ENCODE measurements at regions not wholly inside any gene's neighbourhood (a gene's known extent, or its start where the extent isn't known, plus 50 kb on each side); places are given as distances from the start of the nearest gene placed in this dataset.

DNA sequence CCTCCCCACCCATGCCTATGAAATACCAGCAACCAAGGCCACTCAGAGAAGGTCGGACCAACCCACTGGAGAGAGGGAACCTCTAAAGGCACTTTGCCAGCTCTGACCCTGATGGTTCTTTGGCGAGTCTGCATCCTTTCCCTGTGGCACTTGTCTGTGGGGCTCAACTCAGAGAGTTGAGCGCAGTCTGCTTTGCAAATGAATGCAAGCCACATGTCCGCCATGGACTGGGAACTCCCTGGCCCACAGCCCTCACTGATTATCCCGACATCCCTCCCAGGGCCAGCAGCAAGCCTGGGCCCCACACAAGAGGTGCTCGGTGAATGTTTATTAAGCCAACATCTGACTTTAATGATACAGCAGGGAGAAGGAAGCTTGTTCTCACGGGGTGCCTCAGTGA is 55.5 kb upstream of the HES1 start:
- Histone ChIP-seq H3K4me3 (ENCODE audit: control insufficient read depth in 1 of 2, extremely low read depth in 1 of 2, low read length in 1 of 2) (no peak overlapping the region), H3K4me1 (ENCODE audit: control insufficient read depth in 1 of 2, extremely low read depth in 1 of 2, insufficient read depth in 2 of 2, low read length in 2 of 2) (peaks cover 0 to 3% of the 10 kb centered on the region in 2 experiments), H3K27me3 (replicated peaks in 1 of 2; ENCODE audit: control insufficient read depth in 2 of 2, extremely low read depth in 1 of 2, insufficient read depth in 2 of 2, low read length in 1 of 2) (peaks cover 0 to 34% of the 10 kb centered on the region in 2 experiments), H3K36me3 (ENCODE audit: control insufficient read depth in 2 of 2, extremely low read depth in 1 of 2, insufficient read depth in 1 of 2, low read length in 1 of 2) (no peaks in the 10 kb centered on the region), H3K9me3 (no peaks in the 10 kb centered on the region), H3K27ac (ENCODE audit: low read length) (no peak overlapping the region)
- Mint-ChIP-seq H3K4me3 (no peak overlapping the region), H3K9me3 (no peaks in the 10 kb centered on the region), H3K27me3 (peaks cover 13 to 19% of the 10 kb centered on the region in 2 donors), H3K27ac (no peak overlapping the region), H3K36me3 (no peaks in the 10 kb centered on the region), H3K4me1 (peaks cover 0 to 6% (median 2%) of the 10 kb centered on the region in 3 donors)
- CTCF ChIA-PET = no interaction called here
- ATAC-seq (replicated peaks in 1 of 4) = no peak
- POLR2A ChIA-PET = no interaction called here
- no peak for DNase-seq
- WGBS (ENCODE audit: insufficient coverage) = 68% methylated on average over 3 of the region's 7 CpGs

DNA sequence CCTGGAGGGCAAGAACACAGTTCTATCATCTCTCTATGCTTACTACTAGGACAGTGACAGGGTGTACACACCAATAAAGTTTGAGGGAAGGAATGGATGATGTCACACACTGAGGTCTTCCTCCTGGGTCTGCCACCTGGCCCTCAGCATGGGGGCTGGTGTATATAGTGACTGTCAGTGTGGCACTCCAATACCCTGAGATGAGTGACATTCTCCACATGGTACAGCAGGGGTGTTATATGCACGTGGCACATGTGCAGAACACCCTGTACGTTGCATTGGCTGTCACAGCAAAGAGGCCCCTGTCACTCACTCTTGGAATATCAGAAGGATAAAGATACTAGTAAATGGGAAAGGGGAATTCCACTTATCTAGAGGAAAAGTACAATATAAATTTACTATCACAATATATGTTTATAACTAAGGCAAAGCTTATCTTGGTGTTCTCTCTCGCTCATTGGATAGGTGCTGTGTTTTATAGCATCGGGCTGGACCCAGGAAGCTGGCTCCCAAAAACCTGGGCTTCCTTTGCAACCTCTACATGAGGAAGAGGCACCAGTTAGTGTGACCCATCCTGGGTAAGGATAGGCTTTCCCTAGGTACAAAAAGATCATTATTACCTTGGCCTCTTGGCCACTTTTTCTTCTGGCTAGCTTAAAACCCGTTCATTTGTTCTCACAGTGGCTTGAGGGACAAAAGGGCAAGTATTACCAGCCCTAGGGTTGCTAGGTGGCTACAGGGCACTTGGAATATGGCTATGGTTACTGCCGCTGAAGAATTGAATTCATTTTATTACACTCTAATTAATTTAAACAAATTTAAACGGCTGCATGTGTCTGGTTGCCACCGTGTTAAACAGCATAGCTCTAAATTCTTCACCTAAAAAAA is 54.8 kb upstream of the HES1 start:
- WGBS (ENCODE audit: insufficient coverage) = no CpG with 5 or more reads among the region's 8 CpGs
- no peaks in the 10 kb centered on the region for H3K9me3 ChIP-seq
- POLR2A ChIA-PET = interaction anchor here in 1 of 2 donors (0.7 kb wide), 1 partner anchor 11 kb away, joined by 3 read pairs; no protein-coding TSS in a partner anchor
- no peak overlapping the region for H3K4me3 ChIP-seq (ENCODE audit: control insufficient read depth in 1 of 2, extremely low read depth in 1 of 2, low read length in 1 of 2)
- Mint-ChIP-seq H3K9me3 (no peaks in the 10 kb centered on the region), H3K4me1 (peaks cover 0 to 6% (median 2%) of the 10 kb centered on the region in 3 donors), H3K4me3 (no peak overlapping the region), H3K27me3 (peaks cover 9 to 18% of the 10 kb centered on the region in 2 donors), H3K36me3 (no peaks in the 10 kb centered on the region), H3K27ac (no peak overlapping the region)
- ATAC-seq (replicated peaks in 1 of 4) (no peak), DNase-seq (no peak)
- H3K36me3 ChIP-seq (ENCODE audit: control insufficient read depth in 2 of 2, extremely low read depth in 1 of 2, insufficient read depth in 1 of 2, low read length in 1 of 2) = no peaks in the 10 kb centered on the region
- CTCF ChIA-PET = interaction anchor here in 1 of 2 donors (0.5 kb wide), 1 partner anchor 181 kb away, joined by 3 read pairs; no protein-coding TSS in a partner anchor
- H3K27ac ChIP-seq (ENCODE audit: low read length) = no peak overlapping the region
- H3K4me1 ChIP-seq (ENCODE audit: control insufficient read depth in 1 of 2, extremely low read depth in 1 of 2, insufficient read depth in 2 of 2, low read length in 2 of 2) = peaks cover 0 to 3% of the 10 kb centered on the region in 2 experiments
- H3K27me3 ChIP-seq (replicated peaks in 1 of 2; ENCODE audit: control insufficient read depth in 2 of 2, extremely low read depth in 1 of 2, insufficient read depth in 2 of 2, low read length in 1 of 2) = peaks cover 0 to 30% of the 10 kb centered on the region in 2 experiments

DNA sequence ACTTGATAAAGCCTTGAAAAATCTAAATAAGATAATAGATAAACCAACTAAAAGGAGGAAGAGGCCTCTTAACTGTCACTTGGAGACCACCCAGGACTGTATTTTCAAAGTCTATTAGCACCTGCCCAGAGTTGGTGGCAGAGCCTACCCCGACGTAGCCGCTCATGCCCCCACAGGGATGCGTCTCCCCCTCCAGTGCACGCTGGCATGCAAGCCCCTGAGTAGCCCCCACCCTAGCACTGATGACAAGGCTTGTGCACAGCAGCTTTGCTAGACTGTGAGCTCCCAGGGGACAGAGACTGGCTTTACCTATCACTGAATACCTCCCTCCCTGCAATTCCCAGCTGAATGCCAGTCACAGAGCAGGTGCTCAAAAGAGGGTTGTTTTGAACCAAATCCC is 54.1 kb upstream of the HES1 start:
- H3K27me3 Mint-ChIP-seq = peaks cover 8 to 20% of the 10 kb centered on the region in 2 donors
- Histone ChIP-seq H3K27me3 (replicated peaks in 1 of 2; ENCODE audit: control insufficient read depth in 2 of 2, extremely low read depth in 1 of 2, insufficient read depth in 2 of 2, low read length in 1 of 2) (peaks cover 0 to 30% of the 10 kb centered on the region in 2 experiments), H3K27ac (ENCODE audit: low read length) (no peak overlapping the region), H3K9me3 (no peaks in the 10 kb centered on the region), H3K4me1 (ENCODE audit: control insufficient read depth in 1 of 2, extremely low read depth in 1 of 2, insufficient read depth in 2 of 2, low read length in 2 of 2) (peaks cover 0 to 3% of the 10 kb centered on the region in 2 experiments), H3K4me3 (ENCODE audit: control insufficient read depth in 1 of 2, extremely low read depth in 1 of 2, low read length in 1 of 2) (no peak overlapping the region), H3K36me3 (ENCODE audit: control insufficient read depth in 2 of 2, extremely low read depth in 1 of 2, insufficient read depth in 1 of 2, low read length in 1 of 2) (no peaks in the 10 kb centered on the region)
- H3K9me3 Mint-ChIP-seq = no peaks in the 10 kb centered on the region
- ChIA-PET POLR2A (interaction anchor here in 1 of 2 donors (0.7 kb wide), 1 partner anchor 11 kb away, joined by 3 read pairs; no protein-coding TSS in a partner anchor), CTCF (no interaction called here)
- no peak for DNase-seq
- H3K36me3 Mint-ChIP-seq = no peaks in the 10 kb centered on the region
- no peak overlapping the region for H3K4me3 Mint-ChIP-seq
- peaks cover 0 to 6% (median 2%) of the 10 kb centered on the region in 3 donors for H3K4me1 Mint-ChIP-seq
- WGBS (ENCODE audit: insufficient coverage) = 92% methylated on average over 4 of the region's 5 CpGs
- H3K27ac Mint-ChIP-seq = no peak overlapping the region
- ATAC-seq (replicated peaks in 1 of 4) = no peak

DNA sequence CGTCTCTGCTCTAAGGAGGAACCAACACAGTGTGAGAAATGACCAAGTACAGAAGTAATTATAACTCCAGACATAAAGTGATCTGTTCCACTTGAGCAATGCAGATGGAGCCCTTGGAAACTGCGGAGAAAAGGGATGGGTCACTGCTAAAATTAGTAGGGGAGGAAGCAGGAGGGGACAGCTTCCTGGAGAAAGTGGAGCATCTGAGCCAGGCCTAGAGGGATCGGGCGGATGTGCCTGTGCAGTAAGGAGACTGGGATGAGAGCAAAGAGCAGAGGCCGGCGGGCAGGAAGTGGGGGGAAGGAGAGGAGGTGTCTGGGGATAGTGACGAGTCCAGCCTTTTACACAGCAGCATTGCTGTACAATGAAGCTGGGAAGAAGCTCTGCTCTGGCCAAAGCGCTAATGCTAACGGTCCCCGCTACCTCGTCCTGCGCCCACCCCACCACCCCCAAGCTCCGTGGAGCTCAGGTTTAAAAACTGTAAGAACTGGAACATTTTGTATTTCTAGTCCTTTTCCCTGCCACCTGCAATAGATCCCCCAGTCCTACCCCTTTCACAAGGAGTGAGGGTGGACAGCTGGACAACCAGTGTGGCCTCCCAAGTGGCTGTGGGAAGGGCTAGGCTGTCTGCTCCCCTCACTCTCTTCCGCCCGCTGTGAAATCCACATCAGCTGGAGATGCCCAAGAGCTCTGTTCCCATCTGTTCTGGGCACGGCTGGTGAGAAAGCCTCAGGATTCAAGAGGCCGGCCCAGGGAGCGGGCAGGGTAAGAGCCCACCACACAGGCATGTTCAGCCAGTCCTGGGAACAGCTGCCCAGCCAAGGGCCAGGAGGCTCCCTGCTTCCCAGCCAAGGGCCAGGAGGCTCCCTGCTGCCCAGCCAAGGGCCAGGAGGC is 53.0 kb upstream of the HES1 start:
- H3K36me3 Mint-ChIP-seq = no peaks in the 10 kb centered on the region
- H3K4me1 Mint-ChIP-seq = peaks cover 0 to 6% (median 2%) of the 10 kb centered on the region in 3 donors
- H3K36me3 ChIP-seq (ENCODE audit: control insufficient read depth in 2 of 2, extremely low read depth in 1 of 2, insufficient read depth in 1 of 2, low read length in 1 of 2) = no peaks in the 10 kb centered on the region
- H3K4me1 ChIP-seq (ENCODE audit: control insufficient read depth in 1 of 2, extremely low read depth in 1 of 2, insufficient read depth in 2 of 2, low read length in 2 of 2) = peaks cover 0 to 3% of the 10 kb centered on the region in 2 experiments
- DNase-seq (no peak), ATAC-seq (replicated peaks in 1 of 4) (no peak)
- no peak overlapping the region for H3K4me3 ChIP-seq (ENCODE audit: control insufficient read depth in 1 of 2, extremely low read depth in 1 of 2, low read length in 1 of 2)
- ChIA-PET POLR2A (interaction anchor here in 1 of 2 donors (0.6 kb wide), 2 partner anchors 18 to 91 kb away, joined by 4 read pairs; no protein-coding TSS in a partner anchor), CTCF (no interaction called here)
- no peaks in the 10 kb centered on the region for H3K9me3 Mint-ChIP-seq
- peaks cover 0 to 24% of the 10 kb centered on the region in 2 experiments for H3K27me3 ChIP-seq (replicated peaks in 1 of 2; ENCODE audit: control insufficient read depth in 2 of 2, extremely low read depth in 1 of 2, insufficient read depth in 2 of 2, low read length in 1 of 2)
- H3K27me3 Mint-ChIP-seq = peaks cover 4 to 16% of the 10 kb centered on the region in 2 donors
- 86% methylated on average over 8 of the region's 18 CpGs for WGBS (ENCODE audit: insufficient coverage)
- no peak overlapping the region for H3K27ac Mint-ChIP-seq
- no peak overlapping the region for H3K4me3 Mint-ChIP-seq
- H3K9me3 ChIP-seq = no peaks in the 10 kb centered on the region
- no peak overlapping the region for H3K27ac ChIP-seq (ENCODE audit: low read length)

DNA sequence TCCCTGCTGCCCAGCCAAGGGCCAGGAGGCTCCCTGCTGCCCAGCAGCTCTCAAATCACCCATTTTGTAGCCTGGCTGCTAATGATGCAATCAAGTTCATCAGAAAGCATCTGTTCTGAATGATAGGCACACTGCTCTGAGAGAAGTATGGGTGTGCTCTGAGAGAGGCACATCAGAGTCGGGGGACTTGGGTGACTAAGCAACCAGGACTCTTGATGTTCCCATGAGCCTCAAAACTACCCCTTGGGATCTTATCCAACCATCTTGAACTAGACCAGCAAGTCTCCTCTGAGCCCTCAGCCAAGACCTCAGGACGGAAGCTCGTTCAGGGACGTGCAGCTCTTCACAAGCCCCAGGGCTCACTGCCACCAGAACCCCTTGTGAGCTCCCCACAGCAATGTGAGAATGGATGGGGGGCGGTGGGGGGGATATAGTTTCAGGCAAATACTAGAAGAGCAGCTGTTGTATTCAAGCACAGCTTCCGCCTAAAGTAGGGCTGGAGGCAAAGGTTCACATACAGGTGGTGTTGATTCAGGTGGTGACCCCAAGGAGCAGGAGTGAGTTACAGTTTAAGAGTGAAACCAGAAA is 52.2 kb upstream of the HES1 start:
- DNase-seq (no peak), ATAC-seq (replicated peaks in 1 of 4) (no peak)
- Histone ChIP-seq H3K27me3 (replicated peaks in 1 of 2; ENCODE audit: control insufficient read depth in 2 of 2, extremely low read depth in 1 of 2, insufficient read depth in 2 of 2, low read length in 1 of 2) (peaks cover 0 to 27% of the 10 kb centered on the region in 2 experiments), H3K27ac (ENCODE audit: low read length) (no peak overlapping the region), H3K9me3 (no peaks in the 10 kb centered on the region), H3K4me1 (ENCODE audit: control insufficient read depth in 1 of 2, extremely low read depth in 1 of 2, insufficient read depth in 2 of 2, low read length in 2 of 2) (peaks cover 0 to 3% of the 10 kb centered on the region in 2 experiments), H3K36me3 (ENCODE audit: control insufficient read depth in 2 of 2, extremely low read depth in 1 of 2, insufficient read depth in 1 of 2, low read length in 1 of 2) (no peaks in the 10 kb centered on the region), H3K4me3 (ENCODE audit: control insufficient read depth in 1 of 2, extremely low read depth in 1 of 2, low read length in 1 of 2) (no peak overlapping the region)
- Mint-ChIP-seq H3K9me3 (no peaks in the 10 kb centered on the region), H3K4me3 (no peak overlapping the region), H3K27me3 (peaks cover 4 to 13% of the 10 kb centered on the region in 2 donors), H3K4me1 (peaks cover 0 to 6% (median 2%) of the 10 kb centered on the region in 3 donors), H3K27ac (no peak overlapping the region), H3K36me3 (no peaks in the 10 kb centered on the region)
- CTCF ChIA-PET = no interaction called here
- POLR2A ChIA-PET = interaction anchor here in 1 of 2 donors (0.5 to 0.6 kb wide), 3 partner anchors 17 to 91 kb away, joined by 4 to 7 read pairs (median 4); no protein-coding TSS in a partner anchor
- 63% methylated on average over 3 of the region's 6 CpGs for WGBS (ENCODE audit: insufficient coverage)
